SK-N-MC (cell line): ENCODE measurements at regions not wholly inside any gene's neighbourhood (a gene's known extent, or its start where the extent isn't known, plus 50 kb on each side); places are given as distances from the start of the nearest gene placed in this dataset.
"Not testable (repeated sequence)": the region's sequence is repeated elsewhere in the genome, so short reads cannot be mapped to it uniquely, and the experiment has no call there.

Source experiments
- DNase-seq: peaks from one replicate; pipeline ENCODE4 v3.0.0-alpha.2; 2011; ENCODE audit warnings: low read depth, low spot score
- H3K27ac ChIP-seq: fragments of 200-600 bp; sonication (generic); 2 replicates; pipeline ENCODE4 v1.5.1; 2016; ENCODE audit warnings: mixed run types
- H3K36me3 ChIP-seq: fragments of 200-600 bp; sonication (generic); 2 replicates; pipeline ENCODE4 v1.6.1; 2017; ENCODE audit warnings: antibody characterized with exemption, low read length, mixed read lengths; ENCODE audit not compliant: insufficient read depth
- H3K4me3 ChIP-seq: fragments of 200-600 bp; sonication (generic); 2 replicates; pipeline ENCODE4 v1.5.1; 2016
- H3K9ac ChIP-seq: fragments of 200-600 bp; sonication (generic); 2 replicates; pipeline ENCODE4 v1.8.0; 2017; ENCODE audit warnings: mixed run types, mixed read lengths; ENCODE audit not compliant: insufficient read length
- H3K9me3 ChIP-seq: fragments of 200-600 bp; sonication (generic); 2 replicates; pipeline ENCODE4 v1.6.1; 2017; ENCODE audit warnings: low read depth, mild to moderate bottlenecking, antibody characterized with exemption, low read length, moderate library complexity, mixed read lengths
- EZH2 ChIP-seq: fragments of 200-600 bp; sonication (generic); IDR thresholded peaks from one replicate; pipeline ENCODE4 v1.6.1; 2017; ENCODE audit warnings: antibody characterized with exemption
- FOXP2 ChIP-seq: optimal IDR thresholded peaks from 2 replicates; pipeline ENCODE3; 2011; ENCODE audit warnings: mild to moderate bottlenecking, moderate library complexity; ENCODE audit not compliant: insufficient read depth; ENCODE audit errors: extremely low read length, control extremely low read depth
- POLR2AphosphoS5 ChIP-seq: IDR thresholded peaks from 2 replicates; pipeline ENCODE4 v1.6.1; 2012; ENCODE audit warnings: mild to moderate bottlenecking, low read depth, low read length, borderline replicate concordance

DNA sequence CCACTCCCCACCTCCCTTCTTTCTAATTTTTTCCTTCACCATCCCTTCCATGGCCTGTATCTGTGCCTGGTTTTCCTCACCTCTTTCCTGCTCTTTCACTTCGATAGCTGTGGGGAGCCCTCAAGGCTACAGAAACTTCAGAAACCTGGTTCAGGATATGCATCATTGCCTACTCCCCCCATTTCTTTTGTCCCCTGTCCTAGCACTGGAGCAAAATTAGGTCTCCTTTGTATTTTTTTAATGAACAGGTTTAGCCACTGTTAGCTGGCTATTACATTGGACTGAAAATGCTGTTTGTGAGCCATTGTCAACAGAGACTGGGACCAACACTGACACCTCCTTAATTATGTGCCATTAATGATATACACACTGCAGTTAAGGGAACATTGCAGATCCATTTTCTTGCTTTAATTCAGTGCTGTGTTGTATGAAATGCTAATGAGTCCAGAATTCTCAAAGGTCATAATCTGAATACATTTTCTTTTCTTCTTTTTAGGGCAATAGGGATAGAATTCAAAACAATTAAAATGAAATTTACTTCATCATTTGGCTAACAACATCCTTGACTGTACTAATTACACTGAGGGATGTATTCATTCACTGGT is 138.6 kb downstream of the PDCD6IP start:
- no peaks in the 10 kb centered on the region for H3K9me3 ChIP-seq

DNA sequence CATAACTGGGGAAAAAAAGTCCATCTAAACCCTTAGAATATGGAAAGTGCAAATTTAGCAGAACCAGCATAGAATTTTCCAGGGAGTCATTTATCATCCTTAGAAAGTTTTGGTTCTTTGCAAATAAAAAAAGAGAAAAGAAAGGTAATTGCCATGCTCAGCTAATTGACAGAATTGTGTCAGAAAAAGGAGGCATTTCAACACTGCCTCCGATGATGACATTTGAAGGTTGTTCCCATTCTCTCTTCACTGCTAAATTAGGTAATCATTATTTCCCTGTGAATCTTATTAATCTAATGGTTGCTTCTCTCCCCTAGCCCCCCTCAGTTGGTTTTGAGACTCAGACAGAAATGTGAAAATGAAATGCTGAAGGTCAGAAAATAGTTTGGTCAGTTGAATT is 139.2 kb downstream of the PDCD6IP start:
- Histone ChIP-seq H3K27ac (no peak overlapping the region), H3K36me3 (no peaks in the 10 kb centered on the region), H3K9ac (no peak overlapping the region), H3K4me3 (no peak overlapping the region), H3K9me3 (no peaks in the 10 kb centered on the region)
- no peak for DNase-seq
- TF ChIP-seq EZH2 (no peak), POLR2AphosphoS5 (no peak)

More for the DNA sequence above, 138.6 kb downstream of the PDCD6IP start:
- TF ChIP-seq EZH2 (no peak), FOXP2 (no peak), POLR2AphosphoS5 (no peak)
- Histone ChIP-seq H3K4me3 (no peak overlapping the region), H3K27ac (no peak overlapping the region), H3K36me3 (no peaks in the 10 kb centered on the region), H3K9ac (no peak overlapping the region)
- no peak for DNase-seq

- H3K9ac ChIP-seq: no peak overlapping the region
- H3K9me3 ChIP-seq: no peaks in the 10 kb centered on the region
- no peak overlapping the region for H3K27ac ChIP-seq
- H3K36me3 ChIP-seq: no peaks in the 10 kb centered on the region
- TF ChIP-seq FOXP2 (no peak), POLR2AphosphoS5 (no peak), EZH2 (no peak)
- no peak for DNase-seq
- no peak overlapping the region for H3K4me3 ChIP-seq
These were observed 141.7 kb downstream of the PDCD6IP start for GRCh38 chr3:33940149-33940548.

DNA sequence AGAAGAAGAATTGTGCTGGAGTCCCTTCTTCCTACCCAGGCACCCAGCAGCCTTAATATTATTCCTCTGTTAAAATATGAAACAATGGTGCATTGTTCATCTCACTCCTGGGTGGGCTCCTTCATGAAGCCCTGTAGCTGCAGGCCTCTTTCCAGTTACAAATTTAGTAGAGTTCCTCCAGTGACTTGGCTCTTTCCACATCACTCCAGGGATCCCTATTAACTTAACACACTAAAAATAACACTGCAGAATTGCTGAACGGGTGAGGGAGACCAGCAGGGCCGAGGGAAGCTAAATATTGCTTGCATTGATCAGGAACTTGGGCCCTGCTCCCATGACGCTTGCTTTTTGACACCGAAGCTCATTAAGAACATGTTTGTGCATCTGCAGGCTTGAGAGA is 142.3 kb downstream of the PDCD6IP start:
- H3K9me3 ChIP-seq: no peaks in the 10 kb centered on the region
- no peak for DNase-seq
- H3K9ac ChIP-seq: no peak overlapping the region
- TF ChIP-seq EZH2: no peak
- TF ChIP-seq POLR2AphosphoS5: no peak
- H3K4me3 ChIP-seq: no peak overlapping the region
- H3K27ac ChIP-seq: no peak overlapping the region
- H3K36me3 ChIP-seq: no peaks in the 10 kb centered on the region

GRCh38 chr3:33941804-33942203 is 143.4 kb downstream of the PDCD6IP start:
- Histone ChIP-seq H3K4me3 (no peak overlapping the region), H3K9me3 (no peaks in the 10 kb centered on the region), H3K36me3 (no peaks in the 10 kb centered on the region), H3K9ac (no peak overlapping the region), H3K27ac (no peak overlapping the region)
- DNase-seq: no peak
- TF ChIP-seq POLR2AphosphoS5 (no peak), FOXP2 (no peak), EZH2 (no peak)

DNA sequence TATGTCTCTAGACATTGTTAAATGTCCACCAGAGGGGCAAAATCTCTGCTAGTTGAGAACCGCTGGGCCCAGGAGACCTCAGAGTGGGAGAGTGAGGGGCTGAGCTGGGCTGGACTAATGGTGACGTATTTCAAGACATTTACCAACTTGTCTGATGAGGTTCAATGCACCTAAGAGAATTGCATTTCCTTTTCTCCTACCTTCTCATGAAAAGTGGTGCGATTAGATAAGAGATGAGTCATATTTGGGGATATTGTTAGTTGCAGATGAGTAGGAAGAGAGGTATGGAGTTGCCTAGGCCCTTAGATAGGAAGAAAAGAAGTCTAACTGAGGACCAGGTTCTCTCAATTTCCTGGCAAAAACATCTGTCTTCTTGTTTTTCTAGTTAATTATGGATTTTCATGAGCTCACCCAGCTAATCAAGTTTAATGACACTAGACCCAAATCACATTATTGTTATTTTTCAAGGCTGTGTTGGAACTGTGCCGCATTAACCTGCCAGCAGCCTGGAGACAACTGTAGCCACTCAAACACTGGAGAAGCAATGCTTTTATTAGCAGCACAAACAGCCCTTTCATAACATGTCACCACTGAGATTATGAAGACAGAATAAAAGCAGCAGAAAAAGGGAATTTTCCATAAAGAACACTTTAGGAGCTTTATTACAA is 144.2 kb downstream of the PDCD6IP start:
- H3K27ac ChIP-seq: no peak overlapping the region
- DNase-seq: no peak
- H3K36me3 ChIP-seq: no peaks in the 10 kb centered on the region
- no peaks in the 10 kb centered on the region for H3K9me3 ChIP-seq
- H3K4me3 ChIP-seq: no peak overlapping the region
- TF ChIP-seq FOXP2 (no peak), POLR2AphosphoS5 (no peak), EZH2 (no peak)
- H3K9ac ChIP-seq: no peak overlapping the region

DNA sequence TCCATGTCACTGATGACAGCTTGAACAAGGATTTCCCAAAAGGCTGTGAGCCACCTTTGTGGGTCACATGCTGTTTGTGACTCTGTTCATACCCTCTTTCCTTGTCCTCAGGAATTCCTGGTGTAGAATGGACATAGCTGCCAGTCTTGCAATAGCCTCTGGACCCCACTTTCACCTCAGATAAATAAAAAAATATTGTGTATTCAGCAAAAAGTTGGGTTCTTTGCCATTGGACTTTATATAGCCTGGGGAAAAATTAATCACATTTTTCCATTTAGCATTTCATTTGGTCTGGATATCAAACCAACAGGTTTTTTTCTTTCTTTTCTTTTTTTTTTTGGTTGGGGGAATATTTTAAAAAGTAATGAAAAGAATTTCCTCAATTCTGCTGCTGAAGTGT is 144.8 kb downstream of the PDCD6IP start:
- TF ChIP-seq POLR2AphosphoS5 (no peak), EZH2 (no peak), FOXP2 (no peak)
- Histone ChIP-seq H3K9ac (no peak overlapping the region), H3K4me3 (no peak overlapping the region), H3K36me3 (no peaks in the 10 kb centered on the region), H3K27ac (no peak overlapping the region), H3K9me3 (no peaks in the 10 kb centered on the region)
- DNase-seq: no peak

GRCh38 chr3:33946612-33947011 is 148.2 kb downstream of the PDCD6IP start:
- not testable (repeated sequence) for DNase-seq, H3K36me3 ChIP-seq, H3K4me3 ChIP-seq, H3K9me3 ChIP-seq, H3K9ac ChIP-seq, H3K27ac ChIP-seq
